ENCODE measurements at regions not wholly inside any gene's neighbourhood (a gene's known extent, or its start where the extent isn't known, plus 50 kb on each side); places are given as distances from the start of the nearest gene placed in this dataset.

DNA sequence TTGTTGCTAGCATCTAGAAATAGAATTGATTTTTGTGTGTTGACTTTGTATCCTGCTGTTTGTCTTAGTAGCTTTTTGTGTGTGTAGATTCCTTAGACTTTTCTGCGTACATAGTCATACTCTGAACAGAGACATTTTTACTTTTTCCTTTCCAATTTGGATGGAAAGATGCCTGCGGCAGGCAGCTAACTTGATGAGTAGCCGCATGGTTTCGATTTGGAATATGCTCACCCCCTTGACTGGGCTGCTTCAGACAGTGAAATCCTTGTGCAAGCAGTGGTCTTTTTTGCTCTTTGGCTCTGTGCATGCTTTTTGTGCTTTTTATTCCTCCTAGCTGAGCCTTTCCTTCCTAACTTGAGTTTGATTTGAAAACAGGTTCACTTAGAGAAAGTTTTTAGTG lies 71.8 kb downstream of the HHEX start:
- no peaks in the 10 kb centered on the region for H3K9me3 ChIP-seq
- H3K4me1 ChIP-seq, result peaks cover 6 to 47% (median 19%) of the 10 kb centered on the region in 4 donors
- DNase-seq, result no peak
- H3K27me3 ChIP-seq, result no peaks in the 10 kb centered on the region
- no peaks in the 10 kb centered on the region for H3K36me3 ChIP-seq
- H3K27ac ChIP-seq, result peak overlapping the region in 1 of 5 donors; percentile 44
- intact Hi-C loops (cut with DNase I; ENCODE audit: low total_unique reads), result no loop called here
- WGBS, 5 donors, result 87 to 95% (median 92%) methylated on average over 4 of the region's 4 CpGs
- TF ChIP-seq, protein P1, sequence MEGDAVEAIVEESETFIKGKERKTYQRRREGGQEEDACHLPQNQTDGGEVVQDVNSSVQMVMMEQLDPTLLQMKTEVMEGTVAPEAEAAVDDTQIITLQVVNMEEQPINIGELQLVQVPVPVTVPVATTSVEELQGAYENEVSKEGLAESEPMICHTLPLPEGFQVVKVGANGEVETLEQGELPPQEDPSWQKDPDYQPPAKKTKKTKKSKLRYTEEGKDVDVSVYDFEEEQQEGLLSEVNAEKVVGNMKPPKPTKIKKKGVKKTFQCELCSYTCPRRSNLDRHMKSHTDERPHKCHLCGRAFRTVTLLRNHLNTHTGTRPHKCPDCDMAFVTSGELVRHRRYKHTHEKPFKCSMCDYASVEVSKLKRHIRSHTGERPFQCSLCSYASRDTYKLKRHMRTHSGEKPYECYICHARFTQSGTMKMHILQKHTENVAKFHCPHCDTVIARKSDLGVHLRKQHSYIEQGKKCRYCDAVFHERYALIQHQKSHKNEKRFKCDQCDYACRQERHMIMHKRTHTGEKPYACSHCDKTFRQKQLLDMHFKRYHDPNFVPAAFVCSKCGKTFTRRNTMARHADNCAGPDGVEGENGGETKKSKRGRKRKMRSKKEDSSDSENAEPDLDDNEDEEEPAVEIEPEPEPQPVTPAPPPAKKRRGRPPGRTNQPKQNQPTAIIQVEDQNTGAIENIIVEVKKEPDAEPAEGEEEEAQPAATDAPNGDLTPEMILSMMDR (IDR thresholded peaks at IDR 0.05), result no peak
- TF ChIP-seq POLR2AphosphoS5 (IDR thresholded peaks at IDR 0.05) (no peak), POLR2A (IDR thresholded peaks at IDR 0.05) (no peak), EP300 (IDR thresholded peaks at IDR 0.05) (no peak)
- H3K4me3 ChIP-seq, result no peak overlapping the region

GRCh38 chr10:92763634-92764155 lies 73.9 kb downstream of the HHEX start:
- DNase-seq, result no peak
- TF ChIP-seq, protein P1 (IDR thresholded peaks at IDR 0.05), result no peak
- no peak for TF ChIP-seq POLR2AphosphoS5 (IDR thresholded peaks at IDR 0.05)
- no peak for TF ChIP-seq EP300 (IDR thresholded peaks at IDR 0.05)
- TF ChIP-seq POLR2A (IDR thresholded peaks at IDR 0.05), result no peak
- intact Hi-C loops (cut with DNase I; ENCODE audit: low total_unique reads), result no loop called here
- Histone ChIP-seq H3K27me3 (no peaks in the 10 kb centered on the region), H3K27ac (no peak overlapping the region), H3K36me3 (no peaks in the 10 kb centered on the region), H3K4me3 (no peak overlapping the region), H3K9me3 (peaks cover 0 to 8% (median 3%) of the 10 kb centered on the region in 4 donors), H3K4me1 (peaks cover 0 to 26% (median 6%) of the 10 kb centered on the region in 4 donors)
- 89 to 95% (median 94%) methylated on average over 4 of the region's 4 CpGs for WGBS, 5 donors

GRCh38 chr10:92766451-92766850 lies 76.7 kb downstream of the HHEX start:
- intact Hi-C loops (cut with DNase I; ENCODE audit: low total_unique reads), result no loop called here
- Histone ChIP-seq H3K9me3 (peaks cover 0 to 8% (median 3%) of the 10 kb centered on the region in 4 donors), H3K4me1 (peaks cover 0 to 8% (median 2%) of the 10 kb centered on the region in 4 donors), H3K36me3 (no peaks in the 10 kb centered on the region), H3K4me3 (no peak overlapping the region), H3K27ac (no peak overlapping the region), H3K27me3 (no peaks in the 10 kb centered on the region)
- 97 to 100% (median 98%) methylated on average over 2 of the region's 2 CpGs for WGBS, 5 donors
- DNase-seq, result no peak
- TF ChIP-seq EP300 (IDR thresholded peaks at IDR 0.05) (no peak), POLR2A (IDR thresholded peaks at IDR 0.05) (no peak), POLR2AphosphoS5 (IDR thresholded peaks at IDR 0.05) (no peak)
- TF ChIP-seq, protein P1 (IDR thresholded peaks at IDR 0.05), result no peak

GRCh38 chr10:92768104-92768503 lies 78.3 kb downstream of the HHEX start:
- Histone ChIP-seq H3K4me3 (no peak overlapping the region), H3K27ac (no peak overlapping the region), H3K9me3 (peaks cover 0 to 8% (median 3%) of the 10 kb centered on the region in 4 donors), H3K36me3 (no peaks in the 10 kb centered on the region), H3K4me1 (no peaks in the 10 kb centered on the region), H3K27me3 (no peaks in the 10 kb centered on the region)
- intact Hi-C loops (cut with DNase I; ENCODE audit: low total_unique reads), result no loop called here
- TF ChIP-seq EP300 (IDR thresholded peaks at IDR 0.05) (no peak), POLR2A (IDR thresholded peaks at IDR 0.05) (no peak), POLR2AphosphoS5 (IDR thresholded peaks at IDR 0.05) (no peak)
- TF ChIP-seq, protein P1 (IDR thresholded peaks at IDR 0.05), result no peak
- 89 to 100% (median 94%) methylated on average over 1 of the region's 1 CpG for WGBS, 5 donors
- no peak for DNase-seq
